Left renal pelvis (tissue), 4 donors: ENCODE measurements at regions not wholly inside any gene's neighbourhood (a gene's known extent, or its start where the extent isn't known, plus 50 kb on each side); places are given as distances from the start of the nearest gene placed in this dataset.
"Not testable (repeated sequence)": the region's sequence is repeated elsewhere in the genome, so short reads cannot be mapped to it uniquely, and the experiment has no call there.

Experiments used
- DNase-seq, 4 donors: peaks; one replicate each; pipeline ENCODE4 v3.0.0-alpha.2; 2013; ENCODE audit warnings: low read depth in 4 of 4, low spot score in 3 of 4

DNA sequence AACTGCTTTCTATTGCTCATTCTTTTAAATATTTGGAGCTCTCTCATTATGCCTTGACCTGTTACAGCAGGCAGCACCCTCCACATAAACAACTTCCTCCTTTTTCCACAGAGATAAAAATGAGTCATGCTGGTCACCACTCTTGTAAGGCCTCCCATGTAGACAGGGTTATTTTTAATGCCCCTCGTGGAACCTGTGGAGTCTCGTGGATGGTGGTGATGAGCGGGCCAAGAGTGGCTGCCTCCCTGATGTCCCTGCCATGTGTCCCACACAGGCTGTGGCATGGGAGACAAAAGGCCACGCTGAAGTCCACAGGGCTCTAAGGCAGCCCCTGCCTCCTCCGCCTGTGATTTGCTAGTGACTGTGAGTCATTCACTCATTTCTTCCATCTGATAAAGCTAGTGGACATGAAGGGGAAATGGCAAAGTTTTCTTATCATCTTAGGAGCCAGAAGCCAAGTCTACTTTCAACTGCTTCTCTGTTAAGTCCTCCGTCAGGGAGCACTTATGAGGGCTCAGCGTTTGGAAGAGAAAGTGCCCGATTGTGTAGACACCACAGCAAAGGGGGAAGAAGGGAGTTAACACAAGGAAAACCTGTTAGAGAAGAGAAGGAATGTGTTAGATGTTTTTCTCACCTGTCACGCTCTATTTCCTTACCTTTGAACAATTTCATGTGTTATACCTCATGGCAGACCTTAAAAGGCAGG, 121.6 kb upstream of the FAT1 start:
- no peak for DNase-seq

DNA sequence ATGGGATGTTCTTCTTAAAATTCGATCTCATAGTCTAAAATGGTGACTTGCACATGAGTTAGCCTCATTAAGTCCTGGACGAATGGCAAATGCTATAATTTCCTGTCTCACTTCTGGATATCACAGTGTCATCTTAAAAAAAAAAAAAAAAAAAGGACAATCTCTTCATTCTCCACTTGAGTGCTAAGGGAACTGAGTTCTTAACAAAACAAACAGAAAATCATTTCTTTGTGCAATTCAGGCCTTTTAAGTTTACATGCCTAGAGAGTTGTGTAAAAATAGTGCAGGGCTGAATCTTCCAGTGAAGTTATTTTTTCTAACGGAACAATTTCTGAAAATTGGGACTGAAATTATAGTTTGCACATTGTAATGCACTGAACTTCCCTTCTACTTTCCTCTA, 122.8 kb upstream of the FAT1 start:
- no peak for DNase-seq

DNA sequence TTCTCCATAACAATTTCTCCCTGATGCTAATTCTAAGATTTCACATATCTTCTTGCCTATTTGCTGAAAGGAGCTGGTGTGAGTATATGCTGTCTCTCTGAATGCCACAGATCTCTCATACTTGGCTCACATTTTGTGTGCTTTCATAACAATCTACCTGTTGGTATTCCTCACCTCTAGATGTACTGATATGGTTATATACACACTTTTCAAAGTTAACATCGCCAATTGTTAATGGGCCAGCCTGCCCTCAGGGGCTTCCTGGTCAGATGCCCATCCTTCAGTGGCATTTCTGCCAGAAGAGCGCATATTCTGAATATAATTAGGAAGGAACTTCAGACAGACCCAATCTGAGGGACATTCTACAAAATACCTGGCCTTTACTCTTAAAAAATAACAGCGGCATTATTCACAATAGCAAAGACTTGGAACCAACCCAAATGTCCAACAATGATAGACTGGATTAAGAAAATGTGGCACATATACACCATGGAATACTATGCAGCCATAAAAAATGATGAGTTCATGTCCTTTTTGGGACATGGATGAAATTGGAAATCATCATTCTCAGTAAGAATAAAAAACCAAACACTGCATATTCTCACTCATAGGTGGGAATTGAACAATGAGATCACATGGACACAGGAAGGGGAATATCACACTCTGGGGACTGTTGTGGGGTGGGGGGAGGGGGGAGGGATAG, 123.9 kb upstream of the FAT1 start:
- DNase-seq, result not testable (repeated sequence)

DNA sequence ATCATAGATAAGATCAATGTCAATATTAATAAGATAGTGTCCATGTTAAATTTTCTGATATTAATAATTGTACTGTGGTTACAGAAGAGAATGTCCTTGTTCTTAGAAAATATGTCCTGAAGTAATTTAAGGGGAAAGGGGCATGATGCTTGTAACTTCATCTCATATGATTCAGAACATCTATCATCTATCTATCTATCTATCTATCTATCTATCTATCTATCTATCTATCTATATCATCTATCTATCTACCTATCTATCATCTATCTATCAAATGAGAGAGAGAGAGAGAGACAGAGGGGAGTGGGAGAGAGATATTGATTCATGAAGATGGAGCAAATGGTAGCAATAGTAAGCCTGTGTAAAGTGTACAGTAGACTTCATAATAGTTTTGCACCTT, 124.8 kb upstream of the FAT1 start:
- no peak for DNase-seq

DNA sequence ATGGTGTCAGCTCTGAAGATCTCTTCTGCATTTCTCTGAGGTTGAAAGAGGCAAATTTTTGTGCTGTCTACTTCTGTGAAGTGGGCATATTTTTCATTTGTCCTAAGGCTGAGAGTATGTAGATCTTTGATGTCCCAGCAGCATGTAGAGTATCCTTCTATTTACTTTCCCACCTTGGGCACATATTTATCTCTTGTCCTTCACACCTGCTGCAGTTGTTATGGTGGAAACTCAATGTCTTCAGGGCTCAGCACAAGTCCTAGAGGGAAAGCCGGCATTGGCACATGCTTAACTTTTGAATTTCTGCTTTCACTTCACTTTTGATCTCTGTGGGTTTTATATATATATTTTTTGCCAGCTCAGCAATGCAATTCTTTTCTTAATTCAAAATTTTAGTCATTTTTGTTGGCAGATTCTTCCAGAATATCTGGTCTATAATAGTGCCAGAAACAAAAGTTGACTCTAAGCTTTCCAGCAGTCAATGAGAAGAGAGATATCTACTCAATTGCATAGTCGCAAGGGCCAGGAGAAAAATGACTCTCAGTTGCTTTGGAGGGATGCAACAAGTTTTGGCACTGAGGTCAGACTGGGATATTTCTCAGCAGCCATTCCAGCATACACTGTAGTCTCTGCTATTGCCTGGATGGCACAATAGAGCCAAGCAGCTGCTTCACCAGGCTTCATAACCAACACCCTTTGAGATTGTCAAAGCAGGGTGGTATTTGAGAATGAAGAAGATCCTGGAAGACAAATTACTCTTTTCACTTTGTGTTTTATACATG, 127.8 kb upstream of the FAT1 start:
- DNase-seq, result no peak

DNA sequence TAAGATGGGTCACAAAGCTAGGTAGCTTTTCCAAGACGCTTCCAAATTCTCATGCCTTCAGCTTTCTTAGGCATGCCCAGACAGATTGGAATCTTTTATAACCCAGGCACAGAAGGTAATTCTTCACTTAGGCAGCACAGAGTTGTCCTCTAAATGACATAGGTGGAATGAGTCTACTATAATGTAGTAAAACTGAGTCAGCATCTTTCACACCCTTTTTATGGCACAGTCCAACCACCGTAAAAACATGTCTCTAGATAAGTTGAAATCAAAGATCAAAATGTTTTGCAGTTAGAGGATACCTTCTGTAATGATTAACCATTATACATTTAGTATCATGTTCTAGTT, 128.4 kb upstream of the FAT1 start:
- DNase-seq, result no peak

DNA sequence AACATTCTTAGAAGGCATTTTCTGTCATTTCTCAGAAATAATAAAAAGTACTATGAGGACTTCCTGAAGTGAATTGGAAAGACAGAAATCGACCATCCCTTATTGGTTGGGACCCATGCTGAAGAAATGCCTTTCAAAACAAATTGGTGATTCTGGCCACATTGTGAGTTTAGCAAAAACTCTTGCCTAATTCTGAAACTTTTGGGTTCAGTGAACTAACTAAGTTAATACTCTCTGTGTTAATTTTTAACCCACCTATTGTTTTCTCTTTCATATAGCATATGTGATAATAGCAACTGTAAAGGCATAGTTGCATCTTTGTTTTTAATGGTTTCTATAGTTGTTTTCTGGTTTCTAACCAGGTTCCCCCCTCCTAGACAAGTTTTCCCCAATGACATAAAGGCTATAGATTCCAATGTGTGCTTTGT, 129.3 kb upstream of the FAT1 start:
- DNase-seq, result no peak

DNA sequence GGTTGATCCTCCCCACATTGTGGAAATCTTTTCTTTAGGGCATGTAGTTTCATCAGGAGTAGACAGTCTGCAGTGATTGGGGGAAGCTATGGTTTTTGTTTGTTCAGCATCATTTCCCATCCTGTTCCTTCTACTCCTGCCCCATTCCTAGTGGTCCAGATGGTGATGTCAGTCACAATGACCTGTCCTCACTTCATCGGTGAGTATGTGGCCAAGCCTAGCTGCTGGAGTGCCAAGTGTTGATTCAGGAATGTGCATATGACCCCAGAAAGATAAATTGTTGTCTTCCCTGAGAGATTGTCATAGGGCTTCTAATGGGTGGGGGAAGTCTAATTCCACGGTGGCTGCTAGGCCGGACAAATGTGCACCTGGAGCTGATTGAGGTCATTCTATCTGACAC, 130.6 kb upstream of the FAT1 start:
- no peak for DNase-seq

DNA sequence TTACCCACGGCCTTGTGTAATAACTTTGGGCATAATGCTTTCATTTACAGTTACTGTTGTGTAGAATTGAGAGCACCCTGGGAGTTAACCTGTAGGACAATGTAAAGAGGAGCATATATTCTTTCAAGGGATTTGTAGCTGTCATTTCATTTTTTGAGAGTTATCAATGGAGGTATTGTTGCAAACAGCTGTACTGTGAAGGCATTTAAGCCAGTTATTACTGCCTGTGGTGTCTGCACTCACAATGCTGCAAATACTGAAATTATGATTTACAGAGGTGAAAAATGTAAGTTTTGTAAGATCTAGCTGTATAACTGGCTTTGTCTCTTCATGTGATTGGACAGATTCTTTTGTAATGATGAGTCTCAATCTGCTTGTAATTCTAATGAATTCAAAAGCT, 131.5 kb upstream of the FAT1 start:
- no peak for DNase-seq

DNA sequence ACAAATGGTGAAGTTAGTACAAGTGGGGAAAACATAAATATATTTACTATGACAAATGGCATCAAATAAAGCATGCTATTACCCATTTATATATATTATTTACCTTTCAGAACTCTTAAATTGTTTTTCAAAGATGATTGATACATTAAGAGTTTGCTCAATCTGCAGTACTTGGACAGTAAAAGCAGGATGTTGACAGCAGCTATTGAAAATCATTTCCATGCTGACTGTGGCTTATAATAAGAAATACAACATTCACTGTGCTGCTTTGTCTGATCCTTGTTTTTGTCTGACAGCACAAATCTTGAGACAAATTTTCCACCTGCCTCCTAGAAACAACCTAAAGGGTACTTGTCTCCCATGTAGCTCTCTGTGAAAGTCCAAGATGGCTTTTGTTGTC, 134.1 kb upstream of the FAT1 start:
- DNase-seq, result no peak

DNA sequence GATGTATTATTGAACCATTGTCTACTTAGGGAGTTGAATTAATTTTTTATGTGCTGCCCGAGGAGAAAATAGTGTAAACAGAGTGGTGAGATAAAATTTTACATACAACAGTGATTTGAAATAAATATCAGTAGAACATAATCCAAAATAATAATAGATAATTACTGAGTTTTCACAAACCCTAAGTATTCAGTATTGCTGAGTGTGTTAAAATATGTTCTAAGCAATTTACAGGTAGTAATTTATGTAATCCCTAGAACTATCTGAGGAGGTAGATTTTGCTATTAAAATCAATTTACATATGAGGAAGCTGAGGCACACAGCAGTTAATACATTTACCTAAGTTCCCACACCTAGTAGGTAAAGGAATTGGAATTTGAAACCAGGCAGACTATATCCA, 134.7 kb upstream of the FAT1 start:
- DNase-seq, result no peak

DNA sequence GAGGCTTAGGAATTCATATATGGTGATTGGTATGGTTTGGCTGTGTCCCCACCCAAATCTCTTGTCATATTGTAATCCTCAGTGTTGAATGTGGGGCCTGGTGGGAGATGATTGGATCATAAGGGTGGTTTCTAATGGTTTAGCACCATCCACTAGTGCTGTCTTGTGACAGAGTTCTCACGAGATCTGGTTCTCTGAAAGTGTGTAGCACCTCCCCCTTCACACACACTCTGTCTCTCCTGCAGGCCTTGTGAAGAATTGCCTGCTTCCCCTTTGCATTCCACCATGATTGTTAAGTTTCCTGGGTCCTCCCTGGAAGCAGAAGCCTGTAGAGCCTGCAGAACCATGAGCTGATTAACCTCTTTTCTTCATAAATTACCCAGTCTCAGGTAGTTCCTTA, 135.8 kb upstream of the FAT1 start:
- DNase-seq, result no peak

DNA sequence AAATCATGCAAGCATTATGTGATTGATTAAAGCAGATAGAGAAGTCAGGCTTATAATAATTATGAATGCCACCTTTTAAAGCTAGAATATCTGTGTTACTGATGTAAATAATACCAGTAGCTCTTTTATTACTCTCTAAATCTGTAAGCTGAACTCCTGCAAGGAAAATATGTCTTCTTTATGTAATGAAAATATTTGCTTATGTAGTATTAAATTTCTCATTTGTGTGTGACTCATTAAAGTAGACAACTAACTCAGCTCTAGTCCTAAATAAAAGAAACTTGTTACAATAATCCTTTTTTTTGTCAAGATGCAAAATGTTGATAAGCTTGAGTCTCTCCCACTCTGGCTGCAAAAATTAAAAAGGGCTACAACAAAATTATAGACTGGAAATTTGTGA, 137.7 kb upstream of the FAT1 start:
- DNase-seq, result no peak

DNA sequence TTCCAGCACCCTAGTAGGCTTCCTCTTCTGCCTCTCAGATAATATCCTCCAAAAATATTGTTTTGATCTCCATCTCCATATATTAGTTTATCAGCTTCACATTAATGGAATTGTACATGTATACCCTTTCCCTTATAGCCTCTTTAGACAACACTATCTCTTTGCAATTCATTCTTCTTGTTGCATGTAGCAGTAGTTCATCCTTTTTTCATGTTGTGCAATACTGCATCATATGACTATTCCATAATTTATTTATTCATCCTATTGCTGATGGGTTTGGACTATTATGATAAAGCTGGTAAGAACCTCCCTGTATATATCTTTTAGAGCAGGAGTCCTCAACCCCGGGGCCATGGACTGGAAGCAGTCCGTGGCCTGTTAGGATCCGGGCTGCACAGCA, 148.2 kb upstream of the FAT1 start:
- no peak for DNase-seq

DNA sequence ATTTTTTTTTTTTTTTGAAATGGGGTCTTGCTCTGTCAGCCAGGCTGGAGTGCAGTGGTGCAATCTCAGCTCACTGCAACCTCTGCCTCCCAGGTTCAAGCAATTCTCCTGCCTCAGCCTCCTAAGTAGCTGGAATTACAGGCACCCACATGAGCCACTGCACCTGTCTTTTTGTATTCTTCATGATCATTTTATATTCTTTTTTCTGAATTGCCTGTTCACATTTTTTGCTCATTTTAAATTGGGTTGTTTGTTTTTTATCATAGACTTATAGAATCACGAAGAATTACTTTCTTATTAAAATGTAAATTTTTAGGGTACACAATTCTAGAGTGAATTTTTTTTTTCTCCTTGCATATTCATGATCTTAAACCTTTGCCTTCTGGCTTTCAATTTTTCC, 149.4 kb upstream of the FAT1 start:
- DNase-seq, result not testable (repeated sequence)

DNA sequence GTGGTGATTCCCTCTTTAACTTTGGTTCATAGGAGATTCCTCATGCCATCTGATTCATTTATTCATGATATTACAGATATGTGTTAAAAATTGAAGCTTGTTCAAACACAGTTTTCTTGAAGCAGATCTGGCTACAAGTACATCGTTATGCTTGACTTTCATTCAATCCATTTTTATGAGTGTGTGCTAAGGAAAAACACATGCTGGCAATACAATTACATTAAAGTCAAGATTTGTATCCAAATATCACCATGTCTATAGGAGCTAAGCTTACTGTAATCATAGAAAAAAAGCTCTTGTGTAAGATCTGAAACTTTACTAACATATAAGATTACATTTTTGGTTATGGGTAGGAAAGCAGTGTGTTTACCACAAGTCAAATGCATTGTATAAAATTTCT, 151.8 kb upstream of the FAT1 start:
- no peak for DNase-seq

DNA sequence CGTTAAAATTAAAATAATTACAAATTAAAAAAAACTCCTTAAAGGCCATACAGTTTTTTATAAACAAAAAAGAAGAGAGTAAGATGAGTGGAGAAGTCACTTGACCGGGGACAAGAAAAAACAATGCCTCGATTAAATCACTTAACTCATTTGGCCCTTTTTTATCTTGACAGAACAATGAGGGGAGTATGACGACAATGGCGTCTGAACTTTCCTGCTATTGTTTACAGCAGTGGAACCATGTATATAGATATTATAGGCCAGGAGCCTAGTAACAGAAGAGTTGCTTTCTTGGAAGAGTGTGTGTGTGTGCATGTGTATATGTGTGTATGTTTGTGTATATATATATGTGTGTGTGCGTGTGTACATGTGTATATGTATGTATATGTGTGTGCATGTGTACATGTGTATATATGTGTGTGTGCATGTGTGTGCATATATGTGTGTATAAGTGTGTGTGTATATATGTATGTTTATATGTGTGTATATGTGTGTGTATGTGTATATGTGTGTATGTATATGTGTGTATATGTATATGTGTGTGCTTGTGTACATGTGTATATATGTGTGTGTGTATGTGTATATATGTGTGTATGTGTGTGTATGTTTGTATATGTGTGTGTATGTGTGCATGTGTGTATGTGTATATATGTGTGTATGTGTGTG, 153.4 kb upstream of the FAT1 start:
- DNase-seq, result no peak

DNA sequence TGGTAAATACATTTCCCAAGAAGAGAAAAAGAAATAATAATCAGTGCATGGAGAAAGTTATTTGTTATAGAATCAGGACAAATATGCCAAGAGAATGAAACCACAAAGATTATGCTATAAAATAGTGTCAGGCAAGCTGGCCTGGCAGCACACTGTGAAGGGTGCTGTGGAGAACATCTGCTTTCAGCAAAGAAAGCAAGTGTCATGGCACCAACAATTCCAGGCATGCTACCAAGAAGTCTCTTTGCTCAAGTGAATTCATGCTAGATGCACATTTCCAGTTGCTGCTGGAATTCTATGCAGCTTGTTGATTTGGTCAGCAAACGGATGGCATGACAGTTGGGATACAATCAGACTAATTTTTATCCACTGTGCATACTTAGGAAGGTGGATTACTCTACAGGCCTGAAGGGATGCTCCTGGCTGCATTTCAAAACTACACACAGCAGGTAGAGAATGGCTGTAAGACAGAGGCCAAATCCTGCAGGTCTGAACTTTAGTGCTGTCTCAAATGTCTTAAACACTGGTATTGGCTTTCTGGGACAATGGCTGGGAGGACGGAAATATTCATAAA, 154.6 kb upstream of the FAT1 start:
- no peak for DNase-seq

DNA sequence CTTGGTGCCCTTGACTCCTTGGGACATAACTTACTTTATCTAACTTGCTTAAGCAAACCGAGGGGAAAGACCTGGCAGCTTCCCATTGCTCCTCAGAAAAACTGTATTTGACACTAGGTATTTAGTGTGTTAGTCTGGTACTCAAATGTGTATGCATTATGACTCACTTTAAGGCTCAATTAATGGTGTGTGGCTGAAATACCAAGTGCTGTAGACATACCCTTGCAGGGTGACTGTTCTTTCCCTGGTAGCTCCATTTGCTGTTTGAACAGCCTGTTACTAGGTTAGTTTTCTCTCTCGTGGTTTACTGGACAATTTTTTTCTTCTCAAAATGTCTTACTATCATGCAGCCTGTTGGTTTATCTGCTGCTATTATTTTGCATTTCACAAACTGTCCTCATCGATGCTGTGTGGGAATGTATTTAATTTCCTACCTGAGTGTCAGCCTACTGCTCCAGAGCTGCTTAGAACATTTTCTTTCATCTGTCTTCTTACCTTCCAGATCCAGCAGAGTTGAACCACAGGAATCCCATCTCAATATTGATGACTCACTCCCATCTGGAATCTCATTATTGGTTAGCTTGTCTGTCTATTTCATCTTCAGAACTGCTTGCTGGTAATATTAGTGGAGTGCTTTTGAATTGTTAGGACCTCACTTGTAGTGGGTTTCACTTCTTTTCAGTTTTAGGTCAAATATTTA, 158.0 kb upstream of the FAT1 start:
- DNase-seq, result no peak

DNA sequence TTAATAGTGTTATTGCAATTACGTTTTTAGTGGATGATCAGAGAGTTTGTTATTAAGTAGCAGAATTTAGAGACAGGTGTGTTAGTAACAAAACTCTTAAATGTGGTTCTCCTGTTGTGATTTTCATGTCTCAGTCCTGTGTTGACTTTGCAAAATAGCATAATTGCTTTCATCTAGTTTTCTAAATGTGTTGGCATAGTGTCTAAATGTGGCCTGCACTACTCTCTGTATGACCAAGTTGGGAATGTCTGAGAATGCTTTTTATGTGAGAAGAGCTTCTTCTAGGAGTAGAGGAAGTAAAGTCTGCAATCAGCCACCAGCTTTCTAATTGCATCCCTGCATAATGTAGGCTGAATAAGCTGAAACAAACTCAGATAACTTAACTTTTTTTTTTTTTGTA, 158.6 kb upstream of the FAT1 start:
- no peak for DNase-seq
